ENCODE measurements at regions not wholly inside any gene's neighbourhood (a gene's known extent, or its start where the extent isn't known, plus 50 kb on each side); places are given as distances from the start of the nearest gene placed in this dataset.

GRCh38 chr2:62284980-62285379 is 89.1 kb downstream of the B3GNT2 start:
- Mint-ChIP-seq H3K9me3 (ENCODE audit: low read depth) (peaks cover 6% of the 10 kb centered on the region), H3K4me1 (peaks cover 7% of the 10 kb centered on the region), H3K27me3 (no peaks in the 10 kb centered on the region), H3K27ac (no peak overlapping the region), H3K4me3 (no peak overlapping the region), H3K36me3 (ENCODE audit: low read depth) (no peaks in the 10 kb centered on the region)
- CTCF ChIA-PET, result no interaction called here
- no peak for ATAC-seq
- POLR2A ChIA-PET, result no interaction called here
- intact Hi-C loops (cut with DNase I, micrococcal nuclease), result no loop called here
- DNase-seq, result no peak

- no peak overlapping the region for H3K27ac Mint-ChIP-seq
- DNase-seq, result no peak
- CTCF ChIA-PET, result no interaction called here
- no peaks in the 10 kb centered on the region for H3K36me3 Mint-ChIP-seq (ENCODE audit: low read depth)
- intact Hi-C loops (cut with DNase I, micrococcal nuclease), result no loop called here
- peaks cover 7% of the 10 kb centered on the region for H3K4me1 Mint-ChIP-seq
- H3K4me3 Mint-ChIP-seq, result no peak overlapping the region
- peaks cover 6% of the 10 kb centered on the region for H3K9me3 Mint-ChIP-seq (ENCODE audit: low read depth)
- no peak for ATAC-seq
- POLR2A ChIA-PET, result no interaction called here
- H3K27me3 Mint-ChIP-seq, result no peaks in the 10 kb centered on the region
Measured at GRCh38 chr2:62284471-62284870, 88.6 kb downstream of the B3GNT2 start.

- H3K9me3 Mint-ChIP-seq (ENCODE audit: low read depth), result peaks cover 16% of the 10 kb centered on the region
- no peaks in the 10 kb centered on the region for H3K27me3 Mint-ChIP-seq
- DNase-seq (no peak), ATAC-seq (no peak)
- ChIA-PET CTCF (no interaction called here), POLR2A (no interaction called here)
- intact Hi-C loops (cut with DNase I, micrococcal nuclease), result no loop called here
- no peak overlapping the region for H3K27ac Mint-ChIP-seq
- peaks cover 5% of the 10 kb centered on the region for H3K4me1 Mint-ChIP-seq
- no peak overlapping the region for H3K4me3 Mint-ChIP-seq
- H3K36me3 Mint-ChIP-seq (ENCODE audit: low read depth), result no peaks in the 10 kb centered on the region
Measured at GRCh38 chr2:62283147-62283546, 87.2 kb downstream of the B3GNT2 start.

GRCh38 chr2:62281663-62282062 is 85.7 kb downstream of the B3GNT2 start:
- Mint-ChIP-seq H3K36me3 (ENCODE audit: low read depth) (peaks cover 5% of the 10 kb centered on the region), H3K27ac (no peak overlapping the region), H3K4me3 (no peak overlapping the region), H3K4me1 (no peaks in the 10 kb centered on the region), H3K27me3 (no peaks in the 10 kb centered on the region), H3K9me3 (ENCODE audit: low read depth) (peaks cover 25% of the 10 kb centered on the region)
- POLR2A ChIA-PET, result no interaction called here
- intact Hi-C loops (cut with DNase I, micrococcal nuclease), result no loop called here
- no peak for ATAC-seq
- DNase-seq, result no peak
- CTCF ChIA-PET, result no interaction called here

- ChIA-PET POLR2A (no interaction called here), CTCF (no interaction called here)
- no peaks in the 10 kb centered on the region for H3K4me1 Mint-ChIP-seq
- no peaks in the 10 kb centered on the region for H3K27me3 Mint-ChIP-seq
- ATAC-seq (no peak), DNase-seq (no peak)
- peaks cover 21% of the 10 kb centered on the region for H3K9me3 Mint-ChIP-seq (ENCODE audit: low read depth)
- no peak overlapping the region for H3K4me3 Mint-ChIP-seq
- peaks cover 5% of the 10 kb centered on the region for H3K36me3 Mint-ChIP-seq (ENCODE audit: low read depth)
- H3K27ac Mint-ChIP-seq, result no peak overlapping the region
- intact Hi-C loops (cut with DNase I, micrococcal nuclease), result no loop called here
Measured at GRCh38 chr2:62277688-62278087, 81.8 kb downstream of the B3GNT2 start.
